SK-N-SH (cell line): ENCODE measurements at regions not wholly inside any gene's neighbourhood (a gene's known extent, or its start where the extent isn't known, plus 50 kb on each side); places are given as distances from the start of the nearest gene placed in this dataset.

Source experiments
- CTCF ChIA-PET: fragments of 300-600, 350-600 bp; formaldehyde crosslinking; extraction: SDS; loops from one replicate; lab custom pipeline; 2021; lab: Yijun Ruan, JAX
- POLR2A ChIA-PET: fragments of 350-600 bp; sonication (Branson Sonifier 250); formaldehyde crosslinking; extraction: SDS; loops from one replicate; lab custom pipeline; 2020; ENCODE audit warnings: antibody characterized with exemption, inconsistent platforms; lab: Yijun Ruan, JAX
- DNase-seq: peaks from one replicate; pipeline ENCODE4 v3.0.0; 2012
- H2AFZ ChIP-seq: fragments of 200-600 bp; sonication (generic); 2 replicates; pipeline ENCODE4 v1.8.1; 2016; ENCODE audit warnings: antibody characterized with exemption, mild to moderate bottlenecking, low read depth
- H3F3A ChIP-seq: fragments of 200-600 bp; sonication (generic); replicated peaks from 2 replicates; pipeline ENCODE3; 2016; ENCODE audit warnings: antibody characterized with exemption, mild to moderate bottlenecking; ENCODE audit not compliant: insufficient read depth
- H3K27ac ChIP-seq, 2 experiments: fragments of 200-500 bp in 1 of 2; fragments of 200-600 bp in 1 of 2; sonication (Bioruptor generic) in 1 of 2; sonication (generic), shearing (Covaris generic) in 1 of 2; 2 replicates each; pipeline versions ENCODE4 v1.5.1 to v1.6.1; 2014 to 2016; ENCODE audit warnings: low read depth in 2 of 2, inconsistent platforms in 1 of 2, low read length in 1 of 2, mild to moderate bottlenecking in 1 of 2, mixed read lengths in 1 of 2
- H3K27me3 ChIP-seq: fragments of 200-600 bp; sonication (generic), shearing (Covaris generic); 2 replicates; pipeline ENCODE4 v1.6.1; 2016; ENCODE audit warnings: mixed run types; ENCODE audit not compliant: insufficient read depth
- H3K36me3 ChIP-seq, 2 experiments: fragments of 200-500 bp in 1 of 2; fragments of 200-600 bp in 1 of 2; sonication (Bioruptor generic) in 1 of 2; sonication (generic) in 1 of 2; replicated peaks in 1 of 2; 2 replicates each; pipeline versions ENCODE3 to v1.5.1; 2014 to 2016; ENCODE audit warnings: low read length in 1 of 2, mild to moderate bottlenecking in 1 of 2; ENCODE audit not compliant: insufficient read depth in 2 of 2, control insufficient read depth in 1 of 2
- H3K4me1 ChIP-seq, 2 experiments: fragments of 200-500 bp in 1 of 2; fragments of 200-600 bp in 1 of 2; sonication (Bioruptor generic) in 1 of 2; sonication (generic), shearing (Covaris generic) in 1 of 2; 2 replicates each; pipeline versions ENCODE4 v1.5.1 to v1.6.1; 2014 to 2016; ENCODE audit warnings: low read depth in 1 of 2, low read length in 1 of 2, mixed run types in 1 of 2; ENCODE audit not compliant: insufficient read depth in 2 of 2, control insufficient read depth in 1 of 2
- H3K4me2 ChIP-seq: fragments of 200-600 bp; sonication (generic), shearing (Covaris generic); 2 replicates; pipeline ENCODE4 v1.6.1; 2017; ENCODE audit warnings: mixed run types
- H3K4me3 ChIP-seq, 2 experiments: fragments of 200-500 bp in 1 of 2; fragments of 200-600 bp in 1 of 2; sonication (Bioruptor generic) in 1 of 2; sonication (generic), shearing (Covaris generic) in 1 of 2; 2 replicates each; pipeline versions ENCODE4 v1.5.1 to v1.8.1; 2014 to 2016; ENCODE audit warnings: low read depth in 2 of 2, inconsistent platforms in 1 of 2, low read length in 1 of 2, mild to moderate bottlenecking in 1 of 2, mixed read lengths in 1 of 2, moderate library complexity in 1 of 2
- H3K79me2 ChIP-seq: fragments of 200-600 bp; sonication (generic); 2 replicates; pipeline ENCODE4 v1.8.1; 2017; ENCODE audit warnings: mild to moderate bottlenecking; ENCODE audit not compliant: insufficient read depth
- H3K9ac ChIP-seq: fragments of 200-600 bp; sonication (generic); 2 replicates; pipeline ENCODE4 v1.6.1; 2017; ENCODE audit warnings: mixed run types
- H3K9me2 ChIP-seq: fragments of 200-600 bp; sonication (generic); 2 replicates; pipeline ENCODE4 v1.6.1; 2017; ENCODE audit warnings: mixed run types
- H3K9me3 ChIP-seq: fragments of 200-600 bp; sonication (generic); 2 replicates; pipeline ENCODE4 v1.6.1; 2017; ENCODE audit warnings: mixed run types, mild to moderate bottlenecking, moderate library complexity
- H4K20me1 ChIP-seq: fragments of 200-600 bp; sonication (generic); 2 replicates; pipeline ENCODE4 v1.6.1; 2017; ENCODE audit warnings: mild to moderate bottlenecking, mixed run types; ENCODE audit not compliant: insufficient read depth
- CHD2 ChIP-seq: fragments of 150-350 bp; IDR thresholded peaks from 2 replicates; pipeline ENCODE4 v1.6.1; 2018; ENCODE audit warnings: low read length; ENCODE audit not compliant: partially characterized antibody
- EP300 ChIP-seq, 2 experiments: IDR thresholded peaks; 2 replicates each; pipeline versions ENCODE4 v1.4.0 to v1.6.1; 2012; ENCODE audit warnings: borderline replicate concordance in 1 of 2, low read depth in 1 of 2, low read length in 1 of 2
- FOXJ3 ChIP-seq: sonication (generic); formaldehyde crosslinking; IDR thresholded peaks from 2 replicates; pipeline ENCODE4 v1.5.1; 2020; ENCODE audit warnings: mild to moderate bottlenecking, missing genetic modification reagents
- FOXM1 ChIP-seq: IDR thresholded peaks from 2 replicates; pipeline ENCODE4 v1.4.0; 2012; ENCODE audit warnings: low read depth, mild to moderate bottlenecking
- GABPA ChIP-seq: IDR thresholded peaks from 2 replicates; pipeline ENCODE4 v1.4.0; 2012; ENCODE audit warnings: low read depth, mild to moderate bottlenecking
- GATA2 ChIP-seq: sonication (generic); formaldehyde crosslinking; IDR thresholded peaks from 2 replicates; pipeline ENCODE4 v1.5.0; 2020; ENCODE audit warnings: mild to moderate bottlenecking, missing genetic modification reagents
- JUND ChIP-seq: IDR thresholded peaks from 2 replicates; pipeline ENCODE4 v1.4.0; 2012
- RCOR1 ChIP-seq: fragments of 150-350 bp; IDR thresholded peaks from 2 replicates; pipeline ENCODE4 v1.6.1; 2017; ENCODE audit warnings: antibody characterized with exemption, low read length
- SIN3A ChIP-seq: IDR thresholded peaks from 2 replicates; pipeline ENCODE4 v1.6.1; 2012; ENCODE audit warnings: low read depth, mild to moderate bottlenecking, low read length, moderate library complexity, borderline replicate concordance
- TAF1 ChIP-seq: IDR thresholded peaks from 2 replicates; pipeline ENCODE4 v1.6.1; 2012; ENCODE audit warnings: low read depth, mild to moderate bottlenecking, low read length, moderate library complexity, borderline replicate concordance
- whole genome bisulfite sequencing: methylation state at CpG from one replicate; pipeline ENCODE4 v1.1.6; 2017; ENCODE audit warnings: low lambda C conversion rate; 5-methylcytosine and 5-hydroxymethylcytosine counted together
- TF ChIP-seq, protein P1 (sequence below): IDR thresholded peaks from 2 replicates; pipeline ENCODE4 v1.6.1; 2012; ENCODE audit warnings: mild to moderate bottlenecking, low read depth, low read length, moderate library complexity

- Histone ChIP-seq H3K4me3 (no peak overlapping the region), H2AFZ (no peak overlapping the region), H3K27me3 (no peaks in the 10 kb centered on the region), H3K9me2 (no peaks in the 10 kb centered on the region), H3F3A (no peaks in the 10 kb centered on the region), H3K36me3 (no peaks in the 10 kb centered on the region), H3K4me1 (no peaks in the 10 kb centered on the region), H3K9me3 (no peaks in the 10 kb centered on the region), H3K79me2 (no peaks in the 10 kb centered on the region), H3K9ac (no peak overlapping the region), H3K27ac (no peak overlapping the region), H3K4me2 (no peak overlapping the region), H4K20me1 (no peaks in the 10 kb centered on the region; the same call in 1 of the 2 replicates)
- ChIA-PET CTCF (interaction anchor here (2.4 kb wide), 1 partner anchor 12 kb away, joined by 7 read pairs; no protein-coding TSS in a partner anchor), POLR2A (no interaction called here)
- WGBS: 55% methylated on average over 4 of the region's 4 CpGs
- TF ChIP-seq CHD2: no peak
- no peak for TF ChIP-seq EP300 (IDR thresholded peaks at IDR 0.05; ENCODE audit: borderline replicate concordance in 1 of 2, low read depth in 1 of 2, low read length in 1 of 2)
- TF ChIP-seq TAF1: no peak
- no peak for TF ChIP-seq SIN3A
- no peak for TF ChIP-seq FOXM1
- no peak for TF ChIP-seq RCOR1
- TF ChIP-seq GATA2: no peak
- TF ChIP-seq, protein P1, sequence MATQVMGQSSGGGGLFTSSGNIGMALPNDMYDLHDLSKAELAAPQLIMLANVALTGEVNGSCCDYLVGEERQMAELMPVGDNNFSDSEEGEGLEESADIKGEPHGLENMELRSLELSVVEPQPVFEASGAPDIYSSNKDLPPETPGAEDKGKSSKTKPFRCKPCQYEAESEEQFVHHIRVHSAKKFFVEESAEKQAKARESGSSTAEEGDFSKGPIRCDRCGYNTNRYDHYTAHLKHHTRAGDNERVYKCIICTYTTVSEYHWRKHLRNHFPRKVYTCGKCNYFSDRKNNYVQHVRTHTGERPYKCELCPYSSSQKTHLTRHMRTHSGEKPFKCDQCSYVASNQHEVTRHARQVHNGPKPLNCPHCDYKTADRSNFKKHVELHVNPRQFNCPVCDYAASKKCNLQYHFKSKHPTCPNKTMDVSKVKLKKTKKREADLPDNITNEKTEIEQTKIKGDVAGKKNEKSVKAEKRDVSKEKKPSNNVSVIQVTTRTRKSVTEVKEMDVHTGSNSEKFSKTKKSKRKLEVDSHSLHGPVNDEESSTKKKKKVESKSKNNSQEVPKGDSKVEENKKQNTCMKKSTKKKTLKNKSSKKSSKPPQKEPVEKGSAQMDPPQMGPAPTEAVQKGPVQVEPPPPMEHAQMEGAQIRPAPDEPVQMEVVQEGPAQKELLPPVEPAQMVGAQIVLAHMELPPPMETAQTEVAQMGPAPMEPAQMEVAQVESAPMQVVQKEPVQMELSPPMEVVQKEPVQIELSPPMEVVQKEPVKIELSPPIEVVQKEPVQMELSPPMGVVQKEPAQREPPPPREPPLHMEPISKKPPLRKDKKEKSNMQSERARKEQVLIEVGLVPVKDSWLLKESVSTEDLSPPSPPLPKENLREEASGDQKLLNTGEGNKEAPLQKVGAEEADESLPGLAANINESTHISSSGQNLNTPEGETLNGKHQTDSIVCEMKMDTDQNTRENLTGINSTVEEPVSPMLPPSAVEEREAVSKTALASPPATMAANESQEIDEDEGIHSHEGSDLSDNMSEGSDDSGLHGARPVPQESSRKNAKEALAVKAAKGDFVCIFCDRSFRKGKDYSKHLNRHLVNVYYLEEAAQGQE: no peak
- no peak for TF ChIP-seq GABPA
- TF ChIP-seq FOXJ3 (CRISPR knock-in tag): no peak
- TF ChIP-seq JUND: no peak
- no peak for DNase-seq
Observed at GRCh38 chr19:34824686-34825085, 51.7 kb upstream of the ZNF599 start.
